ENCODE measurements at regions not wholly inside any gene's neighbourhood (a gene's known extent, or its start where the extent isn't known, plus 50 kb on each side); places are given as distances from the start of the nearest gene placed in this dataset.

- H3K4me3 ChIP-seq (replicated peaks; ENCODE audit: insufficient read depth, low read length): no peak overlapping the region
- H3K27me3 ChIP-seq (ENCODE audit: insufficient read depth, poor library complexity, severe bottlenecking): no peaks in the 10 kb centered on the region
- no peak for DNase-seq (ENCODE audit: low read depth in 1 of 2, low spot score in 1 of 2)
- TF ChIP-seq SPI1 (IDR thresholded peaks at IDR 0.05; ENCODE audit: borderline replicate concordance, low read depth) (no peak), GABPA (IDR thresholded peaks at IDR 0.05; ENCODE audit: low read depth) (no peak), CTCF (IDR thresholded peaks at IDR 0.05; ENCODE audit: insufficient read depth, low read length) (no peak), REST (IDR thresholded peaks at IDR 0.05; ENCODE audit: insufficient replicate concordance, low read depth) (no peak), POLR2AphosphoS5 (IDR thresholded peaks at IDR 0.05; ENCODE audit: low read depth) (no peak)
- no peak overlapping the region for H3K27ac ChIP-seq (replicated peaks)
Observed at GRCh38 chr1:198373376-198373775, 167.1 kb downstream of the ATP6V1G3 start.
